Iris pigment epithelial cell (primary cell): ENCODE measurements at regions not wholly inside any gene's neighbourhood (a gene's known extent, or its start where the extent isn't known, plus 50 kb on each side); places are given as distances from the start of the nearest gene placed in this dataset.
"Not testable (repeated sequence)": the region's sequence is repeated elsewhere in the genome, so short reads cannot be mapped to it uniquely, and the experiment has no call there.

Source experiments
- DNase-seq: peaks from one replicate; pipeline ENCODE4 v3.0.0-alpha.2; 2011; ENCODE audit warnings: low read depth

GRCh38 chr3:28949580-28949979, 331.3 kb upstream of the RBMS3 start:
- no peak for DNase-seq

GRCh38 chr3:28950614-28951013, 330.3 kb upstream of the RBMS3 start:
- DNase-seq = no peak

GRCh38 chr3:28951772-28952556, 328.9 kb upstream of the RBMS3 start:
- DNase-seq = no peak

GRCh38 chr3:28958656-28959055, 322.2 kb upstream of the RBMS3 start:
- DNase-seq = no peak

GRCh38 chr3:28971156-28971555, 309.7 kb upstream of the RBMS3 start:
- DNase-seq = no peak

GRCh38 chr3:28972921-28973320, 307.9 kb upstream of the RBMS3 start:
- peak; percentile 85 for DNase-seq

GRCh38 chr3:28973609-28974008, 307.3 kb upstream of the RBMS3 start:
- peak; percentile 91 for DNase-seq

- DNase-seq = no peak
These were observed 302.8 kb upstream of the RBMS3 start for GRCh38 chr3:28978092-28978491.

GRCh38 chr3:28980131-28980530, 300.7 kb upstream of the RBMS3 start:
- DNase-seq = no peak

- no peak for DNase-seq
These were observed 300.2 kb upstream of the RBMS3 start for GRCh38 chr3:28980631-28981030.

GRCh38 chr3:28982906-28983305, 298.0 kb upstream of the RBMS3 start:
- DNase-seq = no peak

- DNase-seq = no peak
These were observed 293.9 kb upstream of the RBMS3 start for GRCh38 chr3:28986922-28987321.

- DNase-seq = peak; percentile 29
These were observed 291.2 kb upstream of the RBMS3 start for GRCh38 chr3:28989646-28990089.

- no peak for DNase-seq
These were observed 286.5 kb upstream of the RBMS3 start for GRCh38 chr3:28994161-28994905.

GRCh38 chr3:29004885-29005599, 275.8 kb upstream of the RBMS3 start:
- no peak for DNase-seq

GRCh38 chr3:29005862-29006261, 275.0 kb upstream of the RBMS3 start:
- no peak for DNase-seq

GRCh38 chr3:29011441-29011840, 269.4 kb upstream of the RBMS3 start:
- DNase-seq = no peak

- DNase-seq = no peak
These were observed 268.9 kb upstream of the RBMS3 start for GRCh38 chr3:29011966-29012365.

GRCh38 chr3:29022976-29023375, 257.9 kb upstream of the RBMS3 start:
- peak; percentile 5 for DNase-seq

- DNase-seq = no peak
These were observed 254.6 kb upstream of the RBMS3 start for GRCh38 chr3:29026286-29026685.

- peak; percentile 39 for DNase-seq
These were observed 253.9 kb upstream of the RBMS3 start for GRCh38 chr3:29026959-29027358.

- not testable (repeated sequence) for DNase-seq
These were observed 249.7 kb upstream of the RBMS3 start for GRCh38 chr3:29031175-29031574.

- DNase-seq = no peak
These were observed 247.4 kb upstream of the RBMS3 start for GRCh38 chr3:29033511-29033910.
